OCI-LY3 (cell line): ENCODE measurements at regions not wholly inside any gene's neighbourhood (a gene's known extent, or its start where the extent isn't known, plus 50 kb on each side); places are given as distances from the start of the nearest gene placed in this dataset.

ENCODE experiments used
- H2AFZ ChIP-seq: fragments of 200-600, 300-600 bp; shearing (Covaris generic); 2 replicates; pipeline ENCODE4 v1.6.0; 2014; ENCODE audit warnings: antibody characterized with exemption, low read depth, low read length
- H3K27ac ChIP-seq: fragments of 200-600, 300-600 bp; sonication (generic); 2 replicates; pipeline ENCODE4 v1.5.1; 2014; ENCODE audit warnings: mild to moderate bottlenecking, low read length, moderate library complexity, mixed read lengths
- H3K27me3 ChIP-seq: fragments of 200-600, 300-600 bp; sonication (generic); 2 replicates; pipeline ENCODE4 v1.6.1; 2014; ENCODE audit warnings: low read depth, low read length, mixed read lengths
- H3K36me3 ChIP-seq: fragments of 200-600, 300-600 bp; sonication (generic); replicated peaks from 2 replicates; pipeline ENCODE3; 2014; ENCODE audit warnings: low read depth, low read length, mixed read lengths
- H3K4me1 ChIP-seq: fragments of 300-600, 200-600 bp; sonication (generic); 2 replicates; pipeline ENCODE4 v1.6.1; 2014; ENCODE audit warnings: low read length, mixed read lengths
- H3K4me2 ChIP-seq: fragments of 200-600, 300-600 bp; sonication (generic); 2 replicates; pipeline ENCODE4 v1.6.1; 2014; ENCODE audit warnings: low read length, mixed read lengths
- H3K4me3 ChIP-seq: fragments of 300-600, 200-600 bp; sonication (generic); 2 replicates; pipeline ENCODE4 v1.5.1; 2014; ENCODE audit warnings: antibody characterized with exemption, mild to moderate bottlenecking, low read length, moderate library complexity
- H3K79me2 ChIP-seq: fragments of 300-600, 200-600 bp; shearing (Covaris generic); 2 replicates; pipeline ENCODE4 v1.6.1; 2014; ENCODE audit warnings: mild to moderate bottlenecking, low read length, mixed read lengths
- H3K9ac ChIP-seq: fragments of 300-600, 200-600 bp; shearing (Covaris generic); 2 replicates; pipeline ENCODE4 v1.6.0; 2014; ENCODE audit warnings: mild to moderate bottlenecking, low read length, moderate library complexity
- H3K9me3 ChIP-seq: fragments of 200-600, 300-600 bp; shearing (Covaris generic); 2 replicates; pipeline ENCODE4 v1.6.1; 2014; ENCODE audit warnings: low read length, mixed read lengths; ENCODE audit not compliant: insufficient read depth
- H4K20me1 ChIP-seq: fragments of 200-600, 300-600 bp; sonication (generic); 2 replicates; pipeline ENCODE4 v1.6.1; 2016; ENCODE audit warnings: low read length, mixed read lengths; ENCODE audit not compliant: insufficient read depth
- CTCF ChIP-seq: fragments of 200-600, 300-600 bp; sonication (generic); IDR thresholded peaks from 2 replicates; pipeline ENCODE4 v1.5.1; 2014; ENCODE audit warnings: antibody characterized with exemption, low read length, low read depth
- EZH2phosphoT487 ChIP-seq: fragments of 200-600 bp; shearing (Covaris generic); IDR thresholded peaks from 2 replicates; pipeline ENCODE4 v1.6.1; 2018; ENCODE audit warnings: antibody characterized with exemption, mixed run types, low read depth

DNA sequence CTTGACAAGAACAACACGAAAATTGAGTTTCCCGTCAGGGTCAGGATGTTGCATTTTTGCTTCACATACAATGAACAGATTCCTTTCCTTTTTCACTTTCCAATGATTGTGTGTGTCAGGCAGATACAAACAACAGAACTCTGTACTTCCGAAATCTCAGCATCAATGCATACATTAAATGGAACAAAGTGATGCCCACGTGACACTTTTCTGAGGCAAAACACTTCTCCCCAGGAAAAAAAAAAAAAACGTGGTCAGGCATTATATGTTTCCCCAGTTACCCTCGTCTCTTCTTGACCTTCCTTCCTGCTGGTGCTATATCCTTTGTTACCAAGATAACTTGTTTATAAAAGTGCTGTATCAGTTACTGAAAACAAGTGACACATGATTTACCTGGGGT lies 181.8 kb downstream of the ZNF281 start:
- no peaks in the 10 kb centered on the region for H3K36me3 ChIP-seq
- no peak overlapping the region for H3K4me3 ChIP-seq
- no peaks in the 10 kb centered on the region for H4K20me1 ChIP-seq
- H3K4me2 ChIP-seq, result no peak overlapping the region
- H3K4me1 ChIP-seq, result peaks cover 11% of the 10 kb centered on the region
- H3K9ac ChIP-seq, result no peak overlapping the region
- H3K9me3 ChIP-seq, result no peaks in the 10 kb centered on the region
- H2AFZ ChIP-seq, result no peak overlapping the region
- no peak overlapping the region for H3K27ac ChIP-seq
- H3K27me3 ChIP-seq, result peaks cover 10% of the 10 kb centered on the region; the same call in 1 of the 2 replicates
- no peaks in the 10 kb centered on the region for H3K79me2 ChIP-seq
- no peak for TF ChIP-seq EZH2phosphoT487
- TF ChIP-seq CTCF, result no peak
